Naive B cell (primary cell): ENCODE measurements at regions not wholly inside any gene's neighbourhood (a gene's known extent, or its start where the extent isn't known, plus 50 kb on each side); places are given as distances from the start of the nearest gene placed in this dataset.
"Not testable (repeated sequence)": the region's sequence is repeated elsewhere in the genome, so short reads cannot be mapped to it uniquely, and the experiment has no call there.

Experiments
- ATAC-seq, 2 donors: fragments of 150-1000 bp; cut with Tn5 transposase; 2 replicates each; pipeline ENCODE4 v1.10.0; 2021; ENCODE audit warnings: low read depth in 2 of 2, mild to moderate bottlenecking in 2 of 2, moderate library complexity in 2 of 2
- DNase-seq: peaks from one replicate; pipeline ENCODE4 v3.0.0; 2022
- H3K27ac Mint-ChIP-seq, 6 donors: one replicate each; pipeline ENCODE4 v1.8.0; 2020 to 2022; ENCODE audit warnings: mild to moderate bottlenecking in 6 of 6, mixed read lengths in 6 of 6, moderate library complexity in 5 of 6, inconsistent platforms in 2 of 6
- H3K27me3 Mint-ChIP-seq, 3 donors: one replicate each; pipeline ENCODE4 v1.8.0; 2021 to 2022; ENCODE audit warnings: mixed read lengths in 3 of 3, mild to moderate bottlenecking in 1 of 3
- H3K36me3 Mint-ChIP-seq, 2 donors: one replicate each; pipeline ENCODE4 v1.8.0; 2020 to 2022; ENCODE audit warnings: mixed read lengths in 2 of 2, inconsistent platforms in 1 of 2, mild to moderate bottlenecking in 1 of 2
- H3K4me1 Mint-ChIP-seq, 3 donors: one replicate each; pipeline ENCODE4 v1.8.0; 2020 to 2022; ENCODE audit warnings: mixed read lengths in 3 of 3, inconsistent platforms in 1 of 3, mild to moderate bottlenecking in 1 of 3, moderate library complexity in 1 of 3
- H3K4me3 Mint-ChIP-seq, 8 donors: one replicate each; pipeline ENCODE4 v1.8.0; 2020 to 2022; ENCODE audit warnings: mild to moderate bottlenecking in 8 of 8, mixed read lengths in 8 of 8, moderate library complexity in 8 of 8, inconsistent platforms in 2 of 8
- H3K9me3 Mint-ChIP-seq, 7 donors: one replicate each; pipeline ENCODE4 v1.8.0; 2020 to 2022; ENCODE audit warnings: mixed read lengths in 7 of 7, mild to moderate bottlenecking in 5 of 7, inconsistent platforms in 2 of 7, moderate library complexity in 1 of 7

DNA sequence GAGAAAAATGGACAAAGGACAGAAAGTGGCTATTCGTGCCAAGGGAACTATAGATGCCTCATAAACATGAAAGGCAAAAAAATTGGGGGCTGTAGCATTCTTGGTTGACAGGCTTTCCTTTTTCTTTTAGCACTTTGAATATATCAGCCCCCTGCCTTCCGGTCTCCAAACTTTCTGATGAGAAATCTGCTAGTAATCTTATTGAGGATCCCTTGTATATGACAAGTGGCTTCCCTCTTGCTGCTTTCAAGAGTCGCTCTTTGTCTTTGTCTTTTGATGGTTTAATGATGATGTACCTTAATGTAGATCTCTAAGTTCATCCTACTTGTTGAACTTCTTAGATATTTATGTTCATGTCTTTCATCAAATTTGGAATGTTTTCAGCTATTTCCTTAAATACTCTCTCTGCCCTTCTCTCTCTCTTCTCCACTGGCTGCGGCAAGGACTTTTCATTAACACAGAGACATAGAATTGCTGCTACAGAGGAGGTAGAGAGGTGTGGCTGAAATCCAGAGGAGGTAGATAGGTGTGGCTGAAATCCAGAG is 59.4 kb upstream of the EPHB3 start:
- Mint-ChIP-seq H3K27ac (no peak overlapping the region), H3K4me1 (peaks cover under 1 to 6% (median 6%) of the 10 kb centered on the region in 3 donors), H3K36me3 (peaks cover 3 to 12% of the 10 kb centered on the region in 2 donors), H3K27me3 (peaks cover 37 to 54% (median 54%) of the 10 kb centered on the region in 3 donors), H3K4me3 (no peak overlapping the region), H3K9me3 (peaks cover 3 to 21% (median 12%) of the 10 kb centered on the region in 7 donors)
- DNase-seq = no peak
- ATAC-seq = no peak

DNA sequence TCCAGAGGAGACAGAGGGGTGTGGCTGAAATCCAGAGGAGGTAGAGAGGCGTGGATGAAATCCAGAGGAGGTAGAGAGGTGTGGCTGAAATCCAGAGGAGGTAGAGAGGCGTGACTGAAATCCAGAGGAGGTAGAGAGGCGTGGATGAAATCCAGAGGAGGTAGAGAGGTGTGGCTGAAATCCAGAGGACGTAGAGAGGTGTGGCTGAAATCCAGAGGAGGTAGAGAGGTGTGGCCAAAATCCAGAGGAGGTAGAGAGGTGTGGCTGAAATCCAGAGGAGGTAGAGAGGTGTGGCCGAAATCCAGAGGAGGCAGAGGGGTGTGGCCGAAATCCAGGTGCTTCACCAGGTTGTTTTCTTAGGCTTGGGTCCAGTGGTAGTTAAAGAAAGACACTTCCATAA is 58.7 kb upstream of the EPHB3 start:
- not testable (repeated sequence) for H3K4me1 Mint-ChIP-seq, H3K4me3 Mint-ChIP-seq, DNase-seq, H3K27ac Mint-ChIP-seq, ATAC-seq
- peaks cover 3 to 21% (median 12%) of the 10 kb centered on the region in 7 donors for H3K9me3 Mint-ChIP-seq
- H3K27me3 Mint-ChIP-seq = peaks cover 34 to 57% (median 53%) of the 10 kb centered on the region in 3 donors
- H3K36me3 Mint-ChIP-seq = peaks cover 3 to 12% of the 10 kb centered on the region in 2 donors

DNA sequence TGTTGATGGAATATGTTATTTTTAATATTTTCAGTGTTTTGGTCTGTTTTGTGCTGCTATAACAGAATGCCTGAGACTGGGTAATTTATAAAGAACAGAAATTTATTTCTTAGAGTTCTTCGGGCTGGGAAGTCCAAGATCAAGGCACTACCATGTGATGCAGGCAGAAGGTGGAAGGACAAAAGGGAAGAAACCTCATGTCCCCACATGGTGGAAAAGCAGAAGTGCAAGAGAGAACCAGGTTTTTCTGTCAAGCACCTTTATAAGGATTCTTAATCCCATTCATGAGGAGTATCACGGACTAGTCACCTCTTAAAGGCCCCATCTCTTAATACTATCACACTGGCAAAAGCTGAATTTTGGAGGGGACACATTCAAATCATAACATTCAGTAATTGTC is 57.9 kb upstream of the EPHB3 start:
- Mint-ChIP-seq H3K27me3 (peaks cover 28 to 57% (median 45%) of the 10 kb centered on the region in 3 donors), H3K27ac (no peak overlapping the region), H3K4me1 (peaks cover 0 to 6% (median 4%) of the 10 kb centered on the region in 3 donors), H3K9me3 (peaks cover 3 to 21% (median 12%) of the 10 kb centered on the region in 7 donors), H3K36me3 (peaks cover 3 to 12% of the 10 kb centered on the region in 2 donors), H3K4me3 (no peak overlapping the region)
- no peak for DNase-seq
- ATAC-seq = peak in 1 of 2 donors; percentile 45

DNA sequence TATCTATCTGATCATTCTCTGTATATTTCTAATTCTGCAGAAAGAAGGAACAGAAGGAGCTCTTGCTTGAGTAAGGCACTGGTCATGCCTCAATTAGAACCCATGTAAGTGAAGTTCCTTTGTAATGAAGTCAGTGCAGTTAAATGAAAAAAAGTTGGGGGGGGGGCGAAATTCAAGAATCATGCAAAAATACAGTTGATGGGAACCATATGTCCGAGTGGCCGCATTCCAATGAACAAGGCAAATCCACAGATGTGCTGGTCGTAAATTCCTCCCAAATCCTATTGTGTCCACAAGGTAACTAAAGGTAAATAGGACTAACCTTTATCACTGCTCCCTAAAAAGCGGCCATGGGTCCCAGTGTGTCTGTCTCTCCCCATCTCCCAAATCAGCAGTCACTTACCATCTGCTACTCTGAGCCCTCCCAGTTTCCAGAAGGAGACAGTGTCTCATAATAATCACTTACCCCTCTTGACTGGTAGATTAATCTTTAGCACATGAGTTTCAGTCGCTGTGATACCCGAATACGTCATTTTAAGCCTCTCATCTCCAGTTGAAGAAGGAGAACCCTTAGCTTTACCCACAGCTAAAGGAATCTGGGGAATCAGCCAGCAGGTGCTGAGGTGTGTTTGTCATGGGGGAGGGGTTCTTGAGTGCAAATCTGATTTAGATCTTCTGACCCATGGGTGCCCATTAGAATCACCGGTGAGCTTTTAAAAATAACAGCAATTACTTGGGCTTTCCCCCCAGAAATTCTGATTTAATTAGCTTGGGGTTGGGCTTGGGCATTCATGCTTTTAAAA is 56.3 kb upstream of the EPHB3 start:
- no peak overlapping the region for H3K4me3 Mint-ChIP-seq

DNA sequence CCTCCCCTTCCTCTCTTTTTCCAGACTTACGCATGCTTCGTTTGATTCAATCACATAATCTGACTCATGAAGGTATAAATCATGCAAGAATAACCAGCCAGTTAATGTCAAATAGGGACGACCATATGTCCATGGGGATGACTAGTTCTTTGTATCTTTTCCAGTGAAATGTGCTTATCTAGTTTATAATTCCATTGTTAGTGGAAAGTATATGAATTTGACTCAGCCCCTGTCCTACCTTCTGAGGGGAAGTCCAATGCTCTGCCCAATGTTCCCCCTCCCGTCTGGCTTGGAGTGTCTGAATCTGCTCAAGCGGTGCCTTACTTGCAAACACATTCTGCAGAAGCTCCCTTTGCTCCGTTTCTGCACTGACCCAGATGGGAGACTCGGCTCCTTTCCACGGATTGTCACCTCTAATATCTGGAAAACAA is 55.0 kb upstream of the EPHB3 start:
- H3K4me3 Mint-ChIP-seq = no peak overlapping the region
- H3K27me3 Mint-ChIP-seq = peaks cover 16 to 38% (median 26%) of the 10 kb centered on the region in 3 donors
- DNase-seq (no peak), ATAC-seq (no peak)
- H3K27ac Mint-ChIP-seq = no peak overlapping the region
- no peaks in the 10 kb centered on the region for H3K4me1 Mint-ChIP-seq
- H3K36me3 Mint-ChIP-seq = peaks cover 3 to 12% of the 10 kb centered on the region in 2 donors
- H3K9me3 Mint-ChIP-seq = peaks cover 3 to 18% (median 9%) of the 10 kb centered on the region in 7 donors

More for the DNA sequence above, 56.3 kb upstream of the EPHB3 start:
- peaks cover 3 to 18% (median 12%) of the 10 kb centered on the region in 7 donors for H3K9me3 Mint-ChIP-seq
- peaks cover 20 to 42% (median 29%) of the 10 kb centered on the region in 3 donors for H3K27me3 Mint-ChIP-seq
- ATAC-seq = no peak
- peak overlapping the region in 1 of 6 donors; percentile 1 for H3K27ac Mint-ChIP-seq
- H3K4me1 Mint-ChIP-seq = no peaks in the 10 kb centered on the region
- peaks cover 3 to 12% of the 10 kb centered on the region in 2 donors for H3K36me3 Mint-ChIP-seq
- no peak for DNase-seq

DNA sequence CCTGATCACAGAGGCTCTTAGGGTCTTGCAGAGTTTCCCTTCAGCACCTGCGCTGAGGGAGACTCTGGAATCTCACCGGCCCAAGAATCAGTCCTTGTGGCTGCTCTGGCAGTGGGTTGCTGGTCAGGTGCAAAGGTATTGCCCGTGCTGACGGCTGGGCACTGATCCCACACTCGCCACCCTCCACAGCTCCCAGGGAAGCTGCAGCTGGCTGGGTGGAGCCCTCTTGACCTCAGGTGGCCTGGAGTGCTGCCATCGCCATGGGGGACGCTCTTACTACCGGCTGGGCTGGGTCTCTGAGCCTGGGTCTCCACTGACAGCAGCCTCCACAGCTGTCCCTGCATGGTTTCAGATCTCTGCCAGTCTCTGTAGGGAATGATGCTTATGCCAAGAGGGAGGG is 52.6 kb upstream of the EPHB3 start:
- ATAC-seq (no peak), DNase-seq (no peak)
- Mint-ChIP-seq H3K36me3 (no peaks in the 10 kb centered on the region), H3K27ac (peak overlapping the region in 1 of 6 donors; percentile 51), H3K4me1 (peaks cover 2 to 9% (median 4%) of the 10 kb centered on the region in 3 donors), H3K4me3 (no peak overlapping the region), H3K9me3 (peaks cover 0 to 5% (median 2%) of the 10 kb centered on the region in 7 donors), H3K27me3 (peaks cover 28 to 49% (median 32%) of the 10 kb centered on the region in 3 donors)

DNA sequence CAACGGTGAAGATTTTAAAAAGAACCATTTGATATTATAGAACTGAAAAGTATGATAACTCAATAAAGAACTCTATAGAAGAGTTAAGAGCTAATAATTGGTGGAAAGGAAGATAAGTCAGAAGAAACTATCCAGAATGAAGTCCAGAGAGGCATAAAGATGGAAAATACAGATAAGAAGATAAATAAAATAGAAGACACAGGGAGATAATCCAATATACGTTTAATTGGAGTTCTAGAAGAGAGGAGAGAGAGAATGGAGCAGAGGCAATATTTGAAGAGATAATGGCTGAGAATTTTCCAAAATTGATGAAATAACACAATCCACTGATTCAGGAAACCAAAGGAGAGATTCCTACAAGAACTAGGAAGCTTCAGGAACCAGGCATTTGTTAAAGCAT is 49.8 kb upstream of the EPHB3 start:
- peaks cover 38 to 65% (median 48%) of the 10 kb centered on the region in 3 donors for H3K27me3 Mint-ChIP-seq
- ATAC-seq = no peak

More for the DNA sequence above, 49.8 kb upstream of the EPHB3 start:
- H3K4me3 Mint-ChIP-seq = no peak overlapping the region
- H3K27ac Mint-ChIP-seq = no peak overlapping the region
- H3K4me1 Mint-ChIP-seq = peaks cover 6 to 13% (median 6%) of the 10 kb centered on the region in 3 donors
- H3K36me3 Mint-ChIP-seq = no peaks in the 10 kb centered on the region
- peaks cover 0 to 5% (median 2%) of the 10 kb centered on the region in 7 donors for H3K9me3 Mint-ChIP-seq
- no peak for DNase-seq
